ENCODE measurements at regions not wholly inside any gene's neighbourhood (a gene's known extent, or its start where the extent isn't known, plus 50 kb on each side); places are given as distances from the start of the nearest gene placed in this dataset.
A peak's percentile ranks its signal among the peaks of the same experiment; 100 is the strongest.
"Not testable (repeated sequence)": the region's sequence is repeated elsewhere in the genome, so short reads cannot be mapped to it uniquely, and the experiment has no call there.

GRCh38 chr11:39462506-39462905 lies 1996.9 kb downstream of the LRRC4C start:
- DNase-seq (ENCODE audit: insufficient read length, low spot score): no peak
- FAIRE-seq: no peak

GRCh38 chr11:39461066-39461465 lies 1998.4 kb downstream of the LRRC4C start:
- FAIRE-seq (no peak), DNase-seq (ENCODE audit: insufficient read length, low spot score) (no peak)

DNA sequence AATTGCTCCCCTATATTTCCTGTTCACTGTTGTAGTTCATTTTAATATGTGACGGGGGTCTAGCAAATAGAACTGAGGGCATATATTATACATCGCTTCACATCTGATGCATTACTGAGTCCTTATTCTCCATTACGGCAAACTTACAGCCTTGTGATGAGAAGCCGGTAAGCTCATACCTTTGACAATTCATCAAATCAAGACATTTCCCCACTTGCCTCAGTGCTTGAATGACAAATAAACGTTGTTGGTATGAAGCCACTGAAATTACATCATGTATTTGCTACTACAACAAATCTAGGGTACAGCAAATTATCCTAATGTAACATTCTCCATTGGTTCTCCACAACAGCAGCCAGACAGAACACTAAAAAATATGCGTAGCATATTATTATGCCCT lies 1999.8 kb downstream of the LRRC4C start:
- no peak for FAIRE-seq
- no peak for DNase-seq (ENCODE audit: insufficient read length, low spot score)

DNA sequence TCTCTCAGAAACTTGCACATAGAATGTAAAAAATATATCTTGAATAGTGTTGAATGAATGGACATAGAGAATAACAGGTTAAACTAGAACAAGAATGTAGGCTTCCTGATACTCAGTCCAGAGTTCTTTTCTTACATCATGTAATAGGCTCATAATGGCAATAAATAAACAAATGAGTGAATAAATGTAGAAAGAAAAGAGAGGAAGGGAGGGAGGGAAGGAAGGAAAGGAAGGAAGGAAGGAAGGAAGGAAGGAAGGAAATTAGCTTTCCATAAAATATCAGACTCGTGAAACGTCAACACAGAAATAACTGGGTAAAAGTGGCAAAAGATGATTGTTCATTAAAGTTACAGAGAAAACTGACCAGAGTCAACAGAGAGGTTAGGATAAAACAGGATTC lies 2001.0 kb downstream of the LRRC4C start:
- no peak for FAIRE-seq
- no peak for DNase-seq (ENCODE audit: insufficient read length, low spot score)

GRCh38 chr11:39443424-39444022 lies 2015.9 kb downstream of the LRRC4C start:
- DNase-seq (ENCODE audit: insufficient read length, low spot score): no peak
- no peak for FAIRE-seq

- no peak for DNase-seq (ENCODE audit: insufficient read length, low spot score)
- FAIRE-seq: no peak
Measured at GRCh38 chr11:39442177-39442576, 2017.3 kb downstream of the LRRC4C start.

GRCh38 chr11:39435641-39436040 lies 2023.8 kb downstream of the LRRC4C start:
- FAIRE-seq (no peak), DNase-seq (ENCODE audit: insufficient read length, low spot score) (no peak)

DNA sequence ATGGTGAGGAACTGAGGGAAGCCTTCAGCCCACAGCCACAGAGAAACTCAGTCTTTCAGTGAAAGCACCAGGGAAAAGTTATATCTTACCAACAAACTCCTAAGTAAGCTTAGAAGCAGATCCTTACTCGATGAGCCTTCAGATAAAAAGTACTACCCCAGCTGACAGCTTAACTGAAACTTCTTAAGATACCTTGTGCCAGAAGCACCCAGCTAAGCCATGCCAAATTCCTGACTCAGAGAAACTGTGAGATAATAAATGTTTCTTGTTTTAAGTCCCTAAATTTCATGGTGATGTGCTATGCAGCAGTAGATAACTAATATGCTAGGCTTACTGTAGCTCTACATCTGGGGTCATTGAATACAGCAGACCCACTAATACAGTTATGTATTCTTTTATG lies 2025.0 kb downstream of the LRRC4C start:
- no peak for DNase-seq (ENCODE audit: insufficient read length, low spot score)
- no peak for FAIRE-seq

- DNase-seq (ENCODE audit: insufficient read length, low spot score): no peak
- no peak for FAIRE-seq
Measured at GRCh38 chr11:39432929-39433328, 2026.5 kb downstream of the LRRC4C start.

GRCh38 chr11:39425226-39425625 lies 2034.2 kb downstream of the LRRC4C start:
- FAIRE-seq (no peak), DNase-seq (ENCODE audit: insufficient read length, low spot score) (no peak)

GRCh38 chr11:39412117-39412516 lies 2047.3 kb downstream of the LRRC4C start:
- FAIRE-seq (no peak), DNase-seq (ENCODE audit: insufficient read length, low spot score) (no peak)

GRCh38 chr11:39385911-39386310 lies 2073.5 kb downstream of the LRRC4C start:
- no peak for FAIRE-seq
- no peak for DNase-seq (ENCODE audit: insufficient read length, low spot score)

GRCh38 chr11:39374963-39375698 lies 2084.3 kb downstream of the LRRC4C start:
- no peak for FAIRE-seq

GRCh38 chr11:39367534-39367933 lies 2091.9 kb downstream of the LRRC4C start:
- DNase-seq (ENCODE audit: insufficient read length, low spot score): no peak
- no peak for FAIRE-seq

More at GRCh38 chr11:39374963-39375698, 2084.3 kb downstream of the LRRC4C start:
- DNase-seq (ENCODE audit: insufficient read length, low spot score): peak; percentile 10

DNA sequence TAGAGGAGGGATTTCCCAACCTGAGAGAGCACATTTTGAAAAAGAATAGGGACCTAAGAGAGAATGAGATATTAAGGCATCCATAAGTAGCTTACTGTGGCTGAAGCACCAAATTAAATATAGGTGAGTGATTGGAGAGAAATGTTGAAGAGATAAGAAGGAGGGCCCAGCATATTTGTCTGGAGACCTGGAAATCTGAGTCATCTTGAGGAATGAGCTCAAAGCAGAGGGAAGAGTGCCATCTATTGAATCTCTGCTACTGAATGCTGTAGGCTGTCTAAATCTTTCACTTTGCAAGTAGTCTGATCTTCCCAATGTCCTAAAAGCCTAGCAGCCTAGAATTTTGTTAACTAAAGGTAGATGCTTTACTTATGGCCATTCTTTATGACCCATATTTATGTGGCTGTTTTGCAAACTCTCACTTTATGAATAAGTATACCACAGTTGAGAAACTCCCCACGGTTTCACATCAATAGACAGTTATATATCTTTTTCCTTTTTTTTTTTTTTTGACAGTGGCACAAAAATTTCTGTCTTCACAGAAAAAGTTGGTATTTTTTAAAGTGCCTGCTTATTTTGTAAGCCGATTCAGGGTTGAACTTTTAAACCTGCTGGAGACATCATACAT lies 2093.5 kb downstream of the LRRC4C start:
- peak; percentile 54 for DNase-seq (ENCODE audit: insufficient read length, low spot score)
- no peak for FAIRE-seq

DNA sequence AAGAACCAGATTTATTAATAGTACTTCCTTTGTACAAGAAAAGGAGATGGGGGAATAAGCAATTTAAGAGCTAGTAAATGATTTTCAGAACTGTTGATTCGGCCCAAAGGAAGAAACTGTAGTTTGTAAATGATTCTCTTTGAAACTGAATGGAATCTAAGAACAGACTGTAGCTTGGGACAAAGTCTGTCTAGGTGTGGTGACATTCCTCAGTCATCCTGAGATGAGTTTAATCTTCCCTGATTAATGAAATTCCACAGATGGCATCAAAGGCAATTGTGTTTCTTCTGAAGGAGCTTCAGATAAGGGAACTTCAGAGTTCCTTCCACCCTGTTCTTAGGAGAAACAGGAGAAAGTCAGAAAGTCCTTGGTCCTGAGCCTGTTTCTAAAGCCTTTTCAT lies 2095.9 kb downstream of the LRRC4C start:
- DNase-seq (ENCODE audit: insufficient read length, low spot score) (no peak), FAIRE-seq (no peak)

- FAIRE-seq: no peak
Measured at GRCh38 chr11:39361557-39361956, 2097.9 kb downstream of the LRRC4C start.

DNA sequence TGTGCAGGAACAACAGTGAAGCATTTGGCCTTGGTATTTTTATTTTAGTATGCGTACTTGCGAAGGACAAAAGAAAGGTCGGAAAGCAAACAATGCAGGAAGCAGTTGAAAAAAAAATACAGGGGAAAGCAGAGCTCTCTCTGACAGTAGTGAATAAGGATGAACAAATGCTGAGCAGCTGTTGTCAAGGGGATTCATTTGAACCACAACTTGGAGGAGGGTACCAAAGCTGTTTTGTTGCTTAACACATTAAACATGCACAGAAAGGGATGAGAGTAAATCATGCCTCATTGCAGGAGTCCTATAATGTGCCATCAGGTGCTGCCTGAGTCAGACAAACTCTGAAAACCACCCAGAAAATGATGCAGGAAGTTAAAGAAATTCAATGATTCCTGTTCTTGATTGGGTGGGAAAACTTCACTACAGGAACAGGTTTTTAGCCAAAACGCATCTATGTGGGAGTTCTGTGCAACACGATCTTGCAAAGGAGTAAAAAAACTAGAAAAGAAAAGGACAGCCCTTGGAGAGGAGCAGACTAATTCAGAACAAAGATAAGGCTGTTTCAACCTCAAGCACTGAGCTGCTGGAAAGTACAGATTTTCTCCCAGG lies 2113.5 kb downstream of the LRRC4C start:
- no peak for DNase-seq (ENCODE audit: insufficient read length, low spot score)
- no peak for FAIRE-seq

More at GRCh38 chr11:39361557-39361956, 2097.9 kb downstream of the LRRC4C start:
- no peak for DNase-seq (ENCODE audit: insufficient read length, low spot score)

DNA sequence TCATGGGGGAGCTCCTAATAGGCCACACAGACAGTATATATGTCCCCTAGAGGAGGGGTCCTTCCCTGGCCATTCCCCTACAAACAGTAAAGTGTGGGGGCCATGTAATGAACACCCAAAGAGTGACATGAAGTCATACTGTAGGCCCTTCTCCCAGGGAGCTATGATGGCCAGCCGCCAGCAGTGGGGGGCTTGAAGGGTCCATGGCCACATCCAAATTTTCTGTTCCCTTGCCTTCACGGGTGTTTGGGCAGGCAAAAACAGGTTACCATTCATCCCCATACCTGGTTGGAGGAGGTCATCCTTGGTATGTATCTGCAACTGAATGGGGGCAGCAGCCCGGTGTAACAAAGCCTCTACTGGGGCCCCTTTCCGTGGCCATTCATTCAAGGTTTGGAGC lies 2118.0 kb downstream of the LRRC4C start:
- no peak for FAIRE-seq
- no peak for DNase-seq (ENCODE audit: insufficient read length, low spot score)

DNA sequence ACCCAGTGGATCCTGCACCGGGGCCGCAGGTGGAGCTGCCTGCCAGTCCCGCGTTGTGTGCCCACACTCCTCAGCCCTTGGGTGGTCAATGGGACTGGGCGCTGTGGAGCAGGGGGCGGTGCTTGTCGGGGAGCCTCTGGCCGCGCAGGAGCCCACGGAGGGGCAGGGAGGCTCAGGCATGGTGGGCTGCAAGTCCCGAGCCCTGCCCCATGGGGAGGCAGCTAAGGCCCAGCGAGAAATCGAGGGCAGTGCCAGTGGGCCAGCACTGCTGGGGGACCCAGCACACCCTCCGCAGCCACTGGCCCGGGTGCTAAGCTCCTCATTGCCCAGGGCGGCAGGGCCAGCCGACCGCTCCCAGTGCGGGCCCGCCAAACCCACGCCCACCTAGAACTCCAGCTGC lies 2126.4 kb downstream of the LRRC4C start:
- FAIRE-seq; DNase-seq (ENCODE audit: insufficient read length, low spot score): not testable (repeated sequence)

GRCh38 chr11:39327302-39327701 lies 2132.2 kb downstream of the LRRC4C start:
- DNase-seq (ENCODE audit: insufficient read length, low spot score) (no peak), FAIRE-seq (no peak)
